Spleen (tissue), 11 donors: ENCODE measurements at regions not wholly inside any gene's neighbourhood (a gene's known extent, or its start where the extent isn't known, plus 50 kb on each side); places are given as distances from the start of the nearest gene placed in this dataset.

Experiments
- DNase-seq: peaks from one replicate; pipeline ENCODE4 v3.0.0-alpha.2; 2020
- H3K27ac ChIP-seq, 8 donors: fragments of 200-600 bp; sonication (generic) in 7 of 8; 1 replicate in 4 of 8; 2 replicates in 4 of 8; pipeline versions ENCODE4 v1.5.0 to v1.8.0; 2016 to 2021; ENCODE audit warnings: inconsistent platforms in 4 of 8, mild to moderate bottlenecking in 4 of 8, moderate library complexity in 1 of 8
- H3K27me3 ChIP-seq, 7 donors: fragments of 200-600 bp; sonication (generic) in 6 of 7; replicated peaks in 1 of 7; 1 replicate in 4 of 7; 2 replicates in 3 of 7; pipeline versions ENCODE4 v1.5.0 to v1.8.0; 2016 to 2021; ENCODE audit warnings: inconsistent platforms in 3 of 7, mild to moderate bottlenecking in 1 of 7
- H3K36me3 ChIP-seq, 6 donors: fragments of 200-600 bp; sonication (generic) in 5 of 6; 1 replicate in 4 of 6; 2 replicates in 2 of 6; pipeline versions ENCODE4 v1.5.0 to v1.8.0; 2016 to 2021; ENCODE audit warnings: inconsistent platforms in 2 of 6
- H3K4me1 ChIP-seq, 6 donors: fragments of 200-600 bp; sonication (generic) in 5 of 6; 1 replicate in 3 of 6; 2 replicates in 3 of 6; pipeline versions ENCODE4 v1.5.0 to v1.8.0; 2016 to 2021; ENCODE audit warnings: inconsistent platforms in 3 of 6
- H3K4me3 ChIP-seq, 8 donors: fragments of 200-600 bp; sonication (generic) in 7 of 8; 1 replicate in 4 of 8; 2 replicates in 4 of 8; pipeline versions ENCODE4 v1.5.0 to v1.8.0; 2016 to 2021; ENCODE audit warnings: inconsistent platforms in 4 of 8, mild to moderate bottlenecking in 4 of 8, moderate library complexity in 2 of 8
- H3K9me3 ChIP-seq, 8 donors: fragments of 200-600 bp; sonication (generic) in 7 of 8; 1 replicate in 4 of 8; 2 replicates in 4 of 8; pipeline versions ENCODE4 v1.5.0 to v1.8.0; 2016 to 2021; ENCODE audit warnings: inconsistent platforms in 4 of 8
- POLR2A ChIP-seq, 3 donors: fragments of 450-650 bp; IDR thresholded peaks; one replicate each; pipeline ENCODE4 v1.5.1; 2017; ENCODE audit warnings: antibody characterized with exemption in 3 of 3, mild to moderate bottlenecking in 1 of 3
- POLR2AphosphoS5 ChIP-seq, 3 donors: sonication (generic); formaldehyde crosslinking; IDR thresholded peaks; one replicate each; pipeline ENCODE4 v1.5.1; 2017; ENCODE audit warnings: antibody characterized with exemption in 3 of 3
- WGBS, 5 donors: extraction: QIAGEN DNeasy Blood & Tissue Kit in 3 of 5; methylation state at CpG; one replicate each; pipeline versions ENCODE4 v1.1.5 to v1.1.7; 2013 to 2018; 5-methylcytosine and 5-hydroxymethylcytosine counted together
- intact Hi-C: fragments of 100-400 bp; cut with DNase I; formaldehyde crosslinking; loops from one replicate; pipeline ENCODE4 v1.15.0; 2023; ENCODE audit warnings: low total_unique reads
- TF ChIP-seq, protein P1 (sequence below), 11 experiments: fragments of 200-600 bp in 7 of 11; fragments of 450-650 bp in 4 of 11; sonication (generic) in 4 of 11; IDR thresholded peaks in 8 of 11; conservative IDR thresholded peaks in 3 of 11; 1 replicate in 7 of 11; 2 replicates in 4 of 11; pipeline versions ENCODE4 v1.4.0 to v1.8.0; 2016 to 2021; ENCODE audit warnings: antibody characterized with exemption in 11 of 11, inconsistent platforms in 4 of 11, mild to moderate bottlenecking in 1 of 11
- donor health status: healthy with polysubstance abuse.
- donor health status: DM: no; HTN: no; CAD: no; lungs with moderate emphysema.
- donor health status: DM: no; HTN: no; CAD: no.
- donor health status: Bipolar disorder and iron deficiency.
- donor health status: healthy.
- donor health status: DM: no; HTN: no; CAD: no.
- donor health status: DM: yes; HTN: yes; CAD: no.

DNA sequence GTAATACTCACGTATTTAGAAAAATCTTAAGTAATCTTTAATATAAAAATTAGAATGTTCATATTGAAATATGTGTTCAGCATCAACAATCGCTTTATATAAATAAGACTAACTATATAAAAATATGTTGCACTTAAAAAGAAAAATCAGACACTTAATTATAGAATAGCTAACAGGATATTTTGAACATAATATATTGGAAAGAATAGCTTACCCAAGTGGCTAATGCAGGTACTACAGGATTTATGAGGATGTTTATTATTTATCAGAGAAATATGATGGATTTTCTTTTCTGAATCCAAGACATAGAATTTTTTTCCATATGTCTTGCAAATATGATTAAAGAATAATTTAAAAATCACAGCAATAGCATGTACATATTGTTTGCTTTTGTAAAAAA is 567.9 kb upstream of the GBE1 start:
- WGBS, 5 donors, result 45 to 92% (median 70%) methylated on average over 2 of the region's 2 CpGs
- Histone ChIP-seq H3K9me3 (no peaks in the 10 kb centered on the region), H3K27me3 (no peaks in the 10 kb centered on the region), H3K36me3 (no peaks in the 10 kb centered on the region), H3K27ac (no peak overlapping the region), H3K4me3 (no peak overlapping the region), H3K4me1 (no peaks in the 10 kb centered on the region)
- DNase-seq, result no peak
- TF ChIP-seq, protein P1, sequence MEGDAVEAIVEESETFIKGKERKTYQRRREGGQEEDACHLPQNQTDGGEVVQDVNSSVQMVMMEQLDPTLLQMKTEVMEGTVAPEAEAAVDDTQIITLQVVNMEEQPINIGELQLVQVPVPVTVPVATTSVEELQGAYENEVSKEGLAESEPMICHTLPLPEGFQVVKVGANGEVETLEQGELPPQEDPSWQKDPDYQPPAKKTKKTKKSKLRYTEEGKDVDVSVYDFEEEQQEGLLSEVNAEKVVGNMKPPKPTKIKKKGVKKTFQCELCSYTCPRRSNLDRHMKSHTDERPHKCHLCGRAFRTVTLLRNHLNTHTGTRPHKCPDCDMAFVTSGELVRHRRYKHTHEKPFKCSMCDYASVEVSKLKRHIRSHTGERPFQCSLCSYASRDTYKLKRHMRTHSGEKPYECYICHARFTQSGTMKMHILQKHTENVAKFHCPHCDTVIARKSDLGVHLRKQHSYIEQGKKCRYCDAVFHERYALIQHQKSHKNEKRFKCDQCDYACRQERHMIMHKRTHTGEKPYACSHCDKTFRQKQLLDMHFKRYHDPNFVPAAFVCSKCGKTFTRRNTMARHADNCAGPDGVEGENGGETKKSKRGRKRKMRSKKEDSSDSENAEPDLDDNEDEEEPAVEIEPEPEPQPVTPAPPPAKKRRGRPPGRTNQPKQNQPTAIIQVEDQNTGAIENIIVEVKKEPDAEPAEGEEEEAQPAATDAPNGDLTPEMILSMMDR (IDR thresholded peaks at IDR 0.05 in 8 of 11, conservative IDR thresholded peaks at IDR 0.05 in 3 of 11), result peak in 3 of 11 experiments; percentile 28 to 32 (median 29)
- no peak for TF ChIP-seq POLR2AphosphoS5 (IDR thresholded peaks at IDR 0.05)
- intact Hi-C loops, result no loop called here

DNA sequence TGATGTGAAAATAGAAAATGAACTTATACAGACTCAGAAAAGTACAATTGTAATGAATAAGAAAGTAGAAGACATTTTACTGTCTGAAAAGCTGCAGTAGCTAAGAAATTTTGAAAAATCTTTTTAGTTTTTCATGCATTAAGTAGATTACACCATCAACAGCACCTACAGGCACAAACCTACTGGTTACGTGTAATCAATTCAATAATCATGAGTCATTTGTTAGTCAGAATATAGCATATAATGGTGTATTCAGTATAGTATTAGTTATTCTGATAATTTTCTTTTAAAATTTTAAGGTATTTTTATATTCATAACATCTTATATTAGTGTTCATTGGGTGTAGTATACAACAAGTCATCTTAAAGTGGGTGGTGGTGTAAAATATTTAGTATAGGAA is 550.5 kb upstream of the GBE1 start:
- H3K9me3 ChIP-seq, result peaks cover 0 to 9% (median 5%) of the 10 kb centered on the region in 8 donors
- 91 to 100% (median 93%) methylated on average over 1 of the region's 1 CpG for WGBS, 5 donors

DNA sequence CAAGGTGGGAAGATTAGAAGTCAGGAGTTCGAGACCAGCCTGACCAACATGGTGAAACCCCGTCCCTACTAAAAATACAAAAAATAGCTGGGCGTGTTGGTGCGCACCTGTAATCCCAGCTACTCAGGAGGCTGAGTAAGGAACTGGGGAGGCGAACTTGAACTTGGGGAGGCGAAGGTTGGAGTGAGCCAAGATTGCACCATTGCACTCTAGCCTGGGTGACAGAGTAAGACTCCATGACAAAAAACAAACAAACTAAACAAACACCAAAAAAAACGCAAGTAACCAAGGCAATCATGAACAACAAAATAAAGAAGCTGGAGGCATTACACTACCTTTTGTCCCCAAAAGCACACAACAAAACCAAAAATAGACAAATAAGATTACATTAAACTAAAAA is 547.3 kb upstream of the GBE1 start:
- Histone ChIP-seq H3K4me3 (no peak overlapping the region), H3K9me3 (peaks cover 0 to 27% (median 20%) of the 10 kb centered on the region in 8 donors), H3K36me3 (no peaks in the 10 kb centered on the region), H3K27ac (no peak overlapping the region), H3K27me3 (no peaks in the 10 kb centered on the region), H3K4me1 (no peaks in the 10 kb centered on the region)
- WGBS, 5 donors, result 83 to 91% (median 90%) methylated on average over 7 of the region's 7 CpGs
- DNase-seq, result no peak
- TF ChIP-seq, protein P1 (IDR thresholded peaks at IDR 0.05 in 8 of 11, conservative IDR thresholded peaks at IDR 0.05 in 3 of 11), result no peak
- no peak for TF ChIP-seq POLR2AphosphoS5 (IDR thresholded peaks at IDR 0.05)
- TF ChIP-seq POLR2A (IDR thresholded peaks at IDR 0.05), result no peak
- intact Hi-C loops, result no loop called here

More for the DNA sequence above, 550.5 kb upstream of the GBE1 start:
- TF ChIP-seq, protein P1 (IDR thresholded peaks at IDR 0.05 in 8 of 11, conservative IDR thresholded peaks at IDR 0.05 in 3 of 11), result no peak
- H3K4me3 ChIP-seq, result no peak overlapping the region
- H3K4me1 ChIP-seq, result no peaks in the 10 kb centered on the region
- intact Hi-C loops, result no loop called here
- H3K27ac ChIP-seq, result no peak overlapping the region
- no peaks in the 10 kb centered on the region for H3K27me3 ChIP-seq
- H3K36me3 ChIP-seq, result no peaks in the 10 kb centered on the region
- DNase-seq, result no peak

DNA sequence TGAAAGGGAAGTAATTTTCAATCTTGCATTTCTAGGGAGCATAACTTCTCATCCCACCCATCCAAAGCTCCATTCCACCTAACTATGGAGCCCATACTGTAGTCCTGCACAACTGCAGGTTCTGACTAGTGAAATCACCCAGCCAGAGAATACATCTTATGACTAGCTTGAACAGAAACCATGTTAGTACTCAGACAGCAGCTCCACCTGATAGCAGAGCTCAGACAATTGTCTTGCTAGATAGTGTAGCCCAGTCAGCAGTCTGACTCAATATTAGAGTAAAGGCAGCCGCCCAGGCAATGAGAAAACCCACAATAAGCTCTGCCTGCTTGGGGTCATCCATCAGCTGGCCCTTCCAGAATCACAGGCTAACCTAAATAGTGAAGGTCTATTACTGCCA is 544.7 kb upstream of the GBE1 start:
- Histone ChIP-seq H3K27ac (no peak overlapping the region), H3K4me3 (no peak overlapping the region), H3K27me3 (no peaks in the 10 kb centered on the region), H3K4me1 (no peaks in the 10 kb centered on the region), H3K9me3 (peaks cover 0 to 27% (median 20%) of the 10 kb centered on the region in 8 donors), H3K36me3 (no peaks in the 10 kb centered on the region)
- DNase-seq, result no peak
- TF ChIP-seq POLR2AphosphoS5 (IDR thresholded peaks at IDR 0.05) (no peak), POLR2A (IDR thresholded peaks at IDR 0.05) (no peak)
- TF ChIP-seq, protein P1 (IDR thresholded peaks at IDR 0.05 in 8 of 11, conservative IDR thresholded peaks at IDR 0.05 in 3 of 11), result no peak
- WGBS, 5 donors, result 56 to 100% (median 82%) methylated on average over 1 of the region's 1 CpG
- intact Hi-C loops, result no loop called here
